HG03196 (cell line): ENCODE measurements at regions not wholly inside any gene's neighbourhood (a gene's known extent, or its start where the extent isn't known, plus 50 kb on each side); places are given as distances from the start of the nearest gene placed in this dataset.

ENCODE experiments used
- ATAC-seq: cut with Tn5 transposase; IDR thresholded peaks from one replicate; pipeline ENCODE4 v1.9.1; 2021; ENCODE audit not compliant: unreplicated experiment

- no peak for ATAC-seq
These were observed 127.0 kb downstream of the PRELID2 start for GRCh38 chr5:145708169-145708568.

DNA sequence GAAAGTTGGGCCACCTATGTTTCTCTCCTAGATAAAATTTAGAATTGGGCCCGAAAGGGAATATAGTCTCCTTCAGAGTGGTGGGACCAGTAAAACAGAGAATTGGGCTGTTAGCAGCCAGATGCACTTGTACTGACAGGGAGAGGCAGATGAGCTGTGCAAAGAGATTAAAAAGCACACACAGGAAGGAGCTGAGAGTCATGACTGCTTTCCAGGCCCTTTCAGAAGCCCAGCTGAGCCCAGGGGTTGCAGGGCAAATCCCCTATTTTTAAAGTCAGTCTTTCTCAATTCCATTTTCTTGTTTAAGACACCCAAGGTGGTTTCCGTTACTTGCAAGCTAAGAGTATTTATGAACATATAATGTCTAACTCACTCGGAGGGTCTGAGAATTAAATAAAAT lies 130.4 kb downstream of the PRELID2 start:
- ATAC-seq = no peak

DNA sequence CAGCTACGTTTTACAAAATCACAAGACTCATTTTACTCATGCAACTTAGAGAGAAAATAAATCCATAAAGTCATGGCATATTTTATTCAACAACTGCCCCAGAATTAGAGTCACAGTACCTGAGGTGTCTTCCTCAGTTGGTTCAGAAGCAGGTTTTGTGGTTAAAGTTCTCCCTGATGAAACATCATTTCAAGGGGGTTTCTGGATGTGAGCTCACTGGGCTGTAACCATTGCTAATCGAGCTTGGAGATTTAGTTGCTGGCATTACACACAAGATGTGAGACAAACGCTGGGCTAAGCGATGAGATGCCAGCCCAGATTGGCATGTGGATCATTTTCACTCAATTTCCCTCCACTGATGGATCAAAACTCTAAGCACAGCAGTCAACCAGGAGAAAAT lies 131.3 kb downstream of the PRELID2 start:
- ATAC-seq = no peak

DNA sequence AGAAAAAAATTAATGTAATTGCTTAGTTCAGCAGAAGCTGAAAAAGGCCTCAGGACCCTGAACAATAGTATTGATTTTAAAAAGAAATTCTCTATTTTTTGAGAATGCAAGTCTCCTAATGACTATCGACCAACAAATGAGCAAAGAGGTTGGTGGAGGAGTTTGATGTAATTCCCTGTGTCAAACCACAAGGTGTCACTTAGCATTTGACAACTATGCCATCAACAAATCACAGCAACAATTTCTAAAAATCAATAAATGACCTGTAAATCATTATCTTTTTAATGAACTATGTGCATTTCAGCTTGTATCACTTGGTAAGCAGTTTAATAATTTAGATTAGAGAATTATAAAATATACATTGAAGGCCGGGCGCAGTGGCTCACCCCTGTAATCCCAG lies 133.7 kb downstream of the PRELID2 start:
- no peak for ATAC-seq

- ATAC-seq = no peak
These were observed 135.3 kb downstream of the PRELID2 start for GRCh38 chr5:145699846-145700245.

- ATAC-seq = no peak
These were observed 137.7 kb downstream of the PRELID2 start for GRCh38 chr5:145697251-145697990.

DNA sequence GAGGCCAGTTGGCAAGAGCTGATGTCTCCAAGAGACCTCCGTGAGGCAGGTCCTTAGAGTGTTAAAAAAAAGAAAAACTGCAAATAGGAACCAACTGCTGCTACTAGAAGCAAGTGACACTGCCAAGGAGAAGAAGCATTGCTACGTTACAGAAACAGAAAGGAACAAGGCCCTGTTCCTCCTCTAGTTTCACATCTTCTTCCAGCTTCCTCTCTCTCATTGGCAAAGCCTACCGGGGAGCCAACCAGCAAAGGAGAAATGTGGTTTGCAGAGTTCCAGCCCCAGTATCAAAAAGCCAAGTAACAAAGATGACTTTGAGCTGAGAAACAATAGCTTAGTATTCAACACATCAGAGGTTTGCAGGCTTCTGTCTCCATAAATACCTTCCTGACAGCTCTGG lies 145.9 kb downstream of the PRELID2 start:
- ATAC-seq = no peak

- no peak for ATAC-seq
These were observed 147.2 kb downstream of the PRELID2 start for GRCh38 chr5:145687943-145688342.

GRCh38 chr5:145685417-145685816 lies 149.7 kb downstream of the PRELID2 start:
- no peak for ATAC-seq

- no peak for ATAC-seq
These were observed 151.7 kb downstream of the PRELID2 start for GRCh38 chr5:145683431-145683830.

GRCh38 chr5:145682197-145682899 lies 152.8 kb downstream of the PRELID2 start:
- ATAC-seq = no peak

GRCh38 chr5:145681686-145682085 lies 153.5 kb downstream of the PRELID2 start:
- ATAC-seq = peak; percentile 90

DNA sequence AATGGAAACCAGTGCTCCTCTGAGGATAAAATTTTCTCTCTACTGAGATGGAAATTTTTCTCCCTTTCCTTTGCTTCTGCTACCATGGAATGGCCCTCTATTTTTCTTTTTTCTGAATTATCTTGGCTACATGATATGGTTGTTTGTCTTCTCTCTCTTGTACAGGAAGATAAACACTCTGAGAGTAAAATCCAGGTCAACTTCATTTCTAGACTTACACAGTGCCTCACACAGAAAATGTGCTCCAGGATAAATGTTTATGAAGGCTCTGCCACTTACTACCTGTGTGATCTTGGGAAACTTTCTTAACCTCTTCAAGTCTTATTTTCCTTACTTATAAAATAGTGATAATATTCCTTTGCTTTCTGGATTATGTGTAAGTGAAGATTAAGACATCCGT lies 153.9 kb downstream of the PRELID2 start:
- ATAC-seq = no peak

DNA sequence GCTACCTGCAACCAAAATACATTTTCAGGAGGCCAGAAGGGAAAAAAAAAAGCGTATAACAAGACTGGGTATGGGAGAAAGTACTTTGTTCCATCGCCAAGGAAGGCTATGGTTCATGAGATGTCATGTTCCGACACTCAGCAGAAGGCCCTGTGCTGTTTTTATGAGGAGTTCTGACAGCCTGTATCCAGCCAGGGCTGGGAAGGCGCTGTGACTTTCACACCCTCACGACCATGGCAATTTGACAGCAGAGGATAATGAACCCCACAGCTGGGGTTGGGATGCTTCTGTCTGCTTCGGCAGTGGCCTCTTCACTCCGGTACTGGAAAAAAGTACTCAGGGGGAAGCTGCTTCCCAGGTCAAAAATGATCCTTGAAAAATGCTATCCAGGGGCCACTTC lies 154.4 kb downstream of the PRELID2 start:
- no peak for ATAC-seq

DNA sequence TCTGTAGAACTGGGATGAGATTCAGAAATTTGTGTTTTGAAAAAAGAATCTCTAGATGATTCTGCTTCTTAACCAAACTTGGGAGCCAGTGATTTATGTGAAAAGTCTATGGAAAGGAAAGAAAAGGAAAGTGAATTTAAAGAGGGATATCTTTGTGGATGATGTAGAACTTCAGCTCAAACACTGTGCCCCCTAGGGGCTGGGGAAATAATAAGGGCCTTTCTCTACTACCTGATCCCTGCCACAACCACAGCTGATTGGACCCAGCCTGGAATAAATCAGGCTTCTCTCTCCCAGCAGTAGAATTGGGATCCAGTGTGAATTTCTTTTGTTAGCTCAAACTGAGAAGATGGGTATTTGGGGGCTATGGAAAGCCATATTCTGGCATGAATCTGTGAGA lies 155.0 kb downstream of the PRELID2 start:
- no peak for ATAC-seq

GRCh38 chr5:145678255-145678654 lies 156.9 kb downstream of the PRELID2 start:
- no peak for ATAC-seq

- ATAC-seq = no peak
These were observed 161.4 kb downstream of the PRELID2 start for GRCh38 chr5:145673786-145674185.

DNA sequence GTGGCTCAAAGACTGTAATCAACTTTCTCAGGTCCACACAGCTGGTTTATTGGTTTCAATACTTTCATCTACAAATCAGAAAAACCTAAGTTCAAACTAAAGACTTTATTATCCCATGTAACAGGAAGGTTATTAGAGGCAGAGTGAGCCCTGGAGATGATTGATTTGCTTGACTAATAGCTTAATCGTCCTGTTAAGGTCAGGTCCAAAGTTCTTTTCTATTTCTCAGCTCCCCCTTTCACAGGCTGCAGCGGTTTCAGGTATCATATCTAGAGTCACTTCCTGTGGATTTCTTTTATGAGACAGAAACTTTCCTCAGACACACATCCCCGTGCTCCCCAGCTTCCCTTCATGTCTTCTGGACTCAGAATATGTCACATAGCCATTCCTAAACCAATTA lies 166.4 kb downstream of the PRELID2 start:
- no peak for ATAC-seq

DNA sequence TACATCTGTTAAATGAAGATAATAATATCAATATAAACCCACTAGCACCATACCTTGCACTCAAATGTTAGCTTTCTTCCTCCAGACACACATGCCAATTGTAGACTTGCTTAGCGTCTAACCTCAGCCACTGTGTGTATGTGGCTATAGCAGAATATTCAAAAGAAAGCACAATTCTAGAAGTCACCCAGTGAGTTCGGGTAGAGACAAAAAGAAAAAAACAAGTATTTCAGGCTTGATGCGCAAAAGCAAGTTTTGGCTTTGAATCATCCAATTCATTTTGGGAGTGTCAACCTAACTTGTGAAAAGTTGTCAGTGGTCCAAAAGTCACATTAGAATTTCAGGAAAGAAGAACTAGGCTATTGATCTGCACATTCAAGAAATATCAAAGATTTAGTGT lies 167.4 kb downstream of the PRELID2 start:
- no peak for ATAC-seq

- ATAC-seq = no peak
These were observed 168.6 kb downstream of the PRELID2 start for GRCh38 chr5:145666591-145666990.

- ATAC-seq = no peak
These were observed 173.2 kb downstream of the PRELID2 start for GRCh38 chr5:145661737-145662485.
